ENCODE measurements at regions not wholly inside any gene's neighbourhood (a gene's known extent, or its start where the extent isn't known, plus 50 kb on each side); places are given as distances from the start of the nearest gene placed in this dataset.
"Not testable (repeated sequence)": the region's sequence is repeated elsewhere in the genome, so short reads cannot be mapped to it uniquely, and the experiment has no call there.

GRCh38 chr5:68110264-68110663 lies 105.3 kb upstream of the PIK3R1 start:
- no peak overlapping the region for H3K4me3 ChIP-seq
- TF ChIP-seq POLR2A (IDR thresholded peaks at IDR 0.05) (no peak), CTCF (IDR thresholded peaks at IDR 0.05) (no peak)
- no peaks in the 10 kb centered on the region for H3K4me1 ChIP-seq
- intact Hi-C loops (cut with DNase I; ENCODE audit: low total_unique reads) = no loop called here
- no peaks in the 10 kb centered on the region for H3K9me3 ChIP-seq
- H3K36me3 ChIP-seq = no peaks in the 10 kb centered on the region
- no peak overlapping the region for H3K27ac ChIP-seq
- H3K27me3 ChIP-seq = no peaks in the 10 kb centered on the region
- DNase-seq = no peak

- H3K9me3 ChIP-seq; DNase-seq; H3K27me3 ChIP-seq; H3K27ac ChIP-seq; intact Hi-C loops (cut with DNase I; ENCODE audit: low total_unique reads); H3K4me3 ChIP-seq; H3K36me3 ChIP-seq; H3K4me1 ChIP-seq: not testable (repeated sequence)
These were observed 111.3 kb upstream of the PIK3R1 start for GRCh38 chr5:68104217-68104616.

- H3K4me3 ChIP-seq; H3K27ac ChIP-seq; H3K4me1 ChIP-seq; intact Hi-C loops (cut with DNase I; ENCODE audit: low total_unique reads); H3K36me3 ChIP-seq; DNase-seq; H3K27me3 ChIP-seq; H3K9me3 ChIP-seq: not testable (repeated sequence)
These were observed 112.3 kb upstream of the PIK3R1 start for GRCh38 chr5:68103297-68103696.

GRCh38 chr5:68099327-68099726 lies 116.2 kb upstream of the PIK3R1 start:
- H3K4me1 ChIP-seq = no peaks in the 10 kb centered on the region
- no peak for TF ChIP-seq POLR2A (IDR thresholded peaks at IDR 0.05)
- TF ChIP-seq CTCF (IDR thresholded peaks at IDR 0.05) = no peak
- no peak overlapping the region for H3K27ac ChIP-seq
- H3K4me3 ChIP-seq = no peak overlapping the region
- intact Hi-C loops (cut with DNase I; ENCODE audit: low total_unique reads) = no loop called here
- no peak for DNase-seq
- no peaks in the 10 kb centered on the region for H3K27me3 ChIP-seq
- H3K9me3 ChIP-seq = no peaks in the 10 kb centered on the region
- no peaks in the 10 kb centered on the region for H3K36me3 ChIP-seq

GRCh38 chr5:68093455-68094159 lies 121.9 kb upstream of the PIK3R1 start:
- intact Hi-C loops (cut with DNase I; ENCODE audit: low total_unique reads) = no loop called here
- no peak for DNase-seq
- Histone ChIP-seq H3K27me3 (no peaks in the 10 kb centered on the region), H3K4me3 (no peak overlapping the region), H3K27ac (no peak overlapping the region), H3K36me3 (no peaks in the 10 kb centered on the region), H3K9me3 (no peaks in the 10 kb centered on the region), H3K4me1 (no peaks in the 10 kb centered on the region)
- TF ChIP-seq POLR2A (IDR thresholded peaks at IDR 0.05) (no peak), CTCF (IDR thresholded peaks at IDR 0.05) (no peak)

- Histone ChIP-seq H3K27ac (no peak overlapping the region), H3K27me3 (no peaks in the 10 kb centered on the region), H3K9me3 (no peaks in the 10 kb centered on the region), H3K4me3 (no peak overlapping the region), H3K36me3 (no peaks in the 10 kb centered on the region), H3K4me1 (no peaks in the 10 kb centered on the region)
- TF ChIP-seq CTCF (IDR thresholded peaks at IDR 0.05) (no peak), POLR2A (IDR thresholded peaks at IDR 0.05) (no peak)
- no peak for DNase-seq
- intact Hi-C loops (cut with DNase I; ENCODE audit: low total_unique reads) = no loop called here
These were observed 127.3 kb upstream of the PIK3R1 start for GRCh38 chr5:68088302-68088701.

Measured in uterus (tissue), 3 donors.